ENCODE measurements at regions not wholly inside any gene's neighbourhood (a gene's known extent, or its start where the extent isn't known, plus 50 kb on each side); places are given as distances from the start of the nearest gene placed in this dataset.

GRCh38 chr22:44581096-44581435 lies 83.0 kb upstream of the RTL6 start:
- no peak for DNase-seq (ENCODE audit: extremely low read depth in 1 of 4, low spot score in 3 of 4)
- FAIRE-seq: no peak
- Histone ChIP-seq H3K4me3 (no peak overlapping the region), H2AFZ (ENCODE audit: low read depth, low read length) (no peak overlapping the region), H3K9me3 (replicated peaks; ENCODE audit: control insufficient read depth, insufficient read depth, low read depth, low read length) (no peaks in the 10 kb centered on the region), H3K79me2 (ENCODE audit: control insufficient read depth, insufficient read depth, low read length) (no peaks in the 10 kb centered on the region), H3K4me2 (ENCODE audit: insufficient read depth, low read length) (no peak overlapping the region), H3K9ac (ENCODE audit: insufficient read depth in 1 of 2, low read depth in 2 of 2, low read length in 2 of 2) (no peak overlapping the region), H3K36me3 (ENCODE audit: control insufficient read depth, insufficient read depth, low read length) (no peaks in the 10 kb centered on the region), H3K4me1 (replicated peaks in 1 of 2; ENCODE audit: control insufficient read depth in 2 of 2, insufficient read depth in 2 of 2, low read length in 2 of 2) (no peaks in the 10 kb centered on the region), H3K9me1 (ENCODE audit: control insufficient read depth, insufficient read depth, low read length) (no peaks in the 10 kb centered on the region), H3K27ac (ENCODE audit: extremely low read depth, low read depth, low read length) (no peak overlapping the region), H3K27me3 (ENCODE audit: control insufficient read depth in 2 of 2, insufficient read depth in 2 of 2, low read length in 2 of 2) (peaks cover 4 to 49% of the 10 kb centered on the region in 2 experiments; a peak in 4 of 5 replicates), H4K20me1 (replicated peaks; ENCODE audit: control insufficient read depth, insufficient read depth, low read length) (no peaks in the 10 kb centered on the region)
- in situ Hi-C loops (cut with MboI) (no loop called here), intact Hi-C loops (cut with micrococcal nuclease) (no loop called here)
- ATAC-seq: no peak
- no TSS peak for BruUV-seq (replicated peaks)
- 0% methylated on average over 5 of the region's 12 CpGs for WGBS (ENCODE audit: insufficient coverage, low coverage, missing lambda C conversion rate)
- TF ChIP-seq GATA2 (CRISPR knock-in tag; IDR thresholded peaks at IDR 0.05) (no peak), NCOA6 (IDR thresholded peaks at IDR 0.05) (no peak), CREM (IDR thresholded peaks at IDR 0.05; ENCODE audit: low read depth) (no peak), CCAR2 (IDR thresholded peaks at IDR 0.05; ENCODE audit: low read depth, low read length) (no peak), RBM14 (IDR thresholded peaks at IDR 0.05; ENCODE audit: borderline replicate concordance, insufficient read depth, low read depth, low read length) (no peak), KLF10 (CRISPR knock-in tag; IDR thresholded peaks at IDR 0.05) (no peak), KAT7 (CRISPR knock-in tag; IDR thresholded peaks at IDR 0.05; ENCODE audit: borderline replicate concordance) (no peak), PTTG1 (tag; IDR thresholded peaks at IDR 0.05; ENCODE audit: low read depth) (no peak), NFRKB (IDR thresholded peaks at IDR 0.05; ENCODE audit: low read depth) (no peak), ZNF589 (CRISPR knock-in tag; IDR thresholded peaks at IDR 0.05; ENCODE audit: low read depth) (no peak), SP2 (IDR thresholded peaks at IDR 0.05; ENCODE audit: extremely low read depth, low read depth, low read length, poor library complexity, severe bottlenecking) (no peak), RNF2 (IDR thresholded peaks at IDR 0.05) (no peak), FOXK1 (CRISPR knock-in tag; IDR thresholded peaks at IDR 0.05; ENCODE audit: borderline replicate concordance) (no peak), ZBTB1 (CRISPR knock-in tag; IDR thresholded peaks at IDR 0.05; ENCODE audit: borderline replicate concordance, low read depth) (no peak), TEAD2 (tag; IDR thresholded peaks at IDR 0.05) (no peak)
- TF ChIP-seq, protein P1, sequence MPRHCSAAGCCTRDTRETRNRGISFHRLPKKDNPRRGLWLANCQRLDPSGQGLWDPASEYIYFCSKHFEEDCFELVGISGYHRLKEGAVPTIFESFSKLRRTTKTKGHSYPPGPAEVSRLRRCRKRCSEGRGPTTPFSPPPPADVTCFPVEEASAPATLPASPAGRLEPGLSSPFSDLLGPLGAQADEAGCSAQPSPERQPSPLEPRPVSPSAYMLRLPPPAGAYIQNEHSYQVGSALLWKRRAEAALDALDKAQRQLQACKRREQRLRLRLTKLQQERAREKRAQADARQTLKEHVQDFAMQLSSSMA (CRISPR knock-in tag; IDR thresholded peaks at IDR 0.05): no peak
- TF ChIP-seq, protein P2, sequence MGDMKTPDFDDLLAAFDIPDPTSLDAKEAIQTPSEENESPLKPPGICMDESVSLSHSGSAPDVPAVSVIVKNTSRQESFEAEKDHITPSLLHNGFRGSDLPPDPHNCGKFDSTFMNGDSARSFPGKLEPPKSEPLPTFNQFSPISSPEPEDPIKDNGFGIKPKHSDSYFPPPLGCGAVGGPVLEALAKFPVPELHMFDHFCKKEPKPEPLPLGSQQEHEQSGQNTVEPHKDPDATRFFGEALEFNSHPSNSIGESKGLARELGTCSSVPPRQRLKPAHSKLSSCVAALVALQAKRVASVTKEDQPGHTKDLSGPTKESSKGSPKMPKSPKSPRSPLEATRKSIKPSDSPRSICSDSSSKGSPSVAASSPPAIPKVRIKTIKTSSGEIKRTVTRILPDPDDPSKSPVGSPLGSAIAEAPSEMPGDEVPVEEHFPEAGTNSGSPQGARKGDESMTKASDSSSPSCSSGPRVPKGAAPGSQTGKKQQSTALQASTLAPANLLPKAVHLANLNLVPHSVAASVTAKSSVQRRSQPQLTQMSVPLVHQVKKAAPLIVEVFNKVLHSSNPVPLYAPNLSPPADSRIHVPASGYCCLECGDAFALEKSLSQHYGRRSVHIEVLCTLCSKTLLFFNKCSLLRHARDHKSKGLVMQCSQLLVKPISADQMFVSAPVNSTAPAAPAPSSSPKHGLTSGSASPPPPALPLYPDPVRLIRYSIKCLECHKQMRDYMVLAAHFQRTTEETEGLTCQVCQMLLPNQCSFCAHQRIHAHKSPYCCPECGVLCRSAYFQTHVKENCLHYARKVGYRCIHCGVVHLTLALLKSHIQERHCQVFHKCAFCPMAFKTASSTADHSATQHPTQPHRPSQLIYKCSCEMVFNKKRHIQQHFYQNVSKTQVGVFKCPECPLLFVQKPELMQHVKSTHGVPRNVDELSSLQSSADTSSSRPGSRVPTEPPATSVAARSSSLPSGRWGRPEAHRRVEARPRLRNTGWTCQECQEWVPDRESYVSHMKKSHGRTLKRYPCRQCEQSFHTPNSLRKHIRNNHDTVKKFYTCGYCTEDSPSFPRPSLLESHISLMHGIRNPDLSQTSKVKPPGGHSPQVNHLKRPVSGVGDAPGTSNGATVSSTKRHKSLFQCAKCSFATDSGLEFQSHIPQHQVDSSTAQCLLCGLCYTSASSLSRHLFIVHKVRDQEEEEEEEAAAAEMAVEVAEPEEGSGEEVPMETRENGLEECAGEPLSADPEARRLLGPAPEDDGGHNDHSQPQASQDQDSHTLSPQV (IDR thresholded peaks at IDR 0.05): no peak
- CTCF ChIA-PET (ENCODE audit: low intra/inter-chr PET ratio): no interaction called here
- POLR2A ChIA-PET: interaction anchor here (1.5 kb wide), 1 partner anchor 11 kb away, joined by 3 read pairs; no protein-coding TSS in a partner anchor

Measured in K562 (cell line).